Fibroblast of lung (primary cell): ENCODE measurements at regions not wholly inside any gene's neighbourhood (a gene's known extent, or its start where the extent isn't known, plus 50 kb on each side); places are given as distances from the start of the nearest gene placed in this dataset.
"Not testable (repeated sequence)": the region's sequence is repeated elsewhere in the genome, so short reads cannot be mapped to it uniquely, and the experiment has no call there.

Source experiments
- EZH2 ChIP-seq: IDR thresholded peaks from 2 replicates; pipeline ENCODE4 v1.5.1; 2012; ENCODE audit warnings: low read length, control low read depth, mild to moderate bottlenecking; ENCODE audit errors: missing control alignments
- TF ChIP-seq, protein P1 (sequence below), 2 donors: IDR thresholded peaks in 1 of 2; conservative IDR thresholded peaks in 1 of 2; 1 replicate in 1 of 2; 2 replicates in 1 of 2; pipeline ENCODE4 v1.5.1; 2011 to 2012; ENCODE audit warnings: low read length in 2 of 2, control low read depth in 1 of 2, inconsistent platforms in 1 of 2, low read depth in 1 of 2, mild to moderate bottlenecking in 1 of 2

DNA sequence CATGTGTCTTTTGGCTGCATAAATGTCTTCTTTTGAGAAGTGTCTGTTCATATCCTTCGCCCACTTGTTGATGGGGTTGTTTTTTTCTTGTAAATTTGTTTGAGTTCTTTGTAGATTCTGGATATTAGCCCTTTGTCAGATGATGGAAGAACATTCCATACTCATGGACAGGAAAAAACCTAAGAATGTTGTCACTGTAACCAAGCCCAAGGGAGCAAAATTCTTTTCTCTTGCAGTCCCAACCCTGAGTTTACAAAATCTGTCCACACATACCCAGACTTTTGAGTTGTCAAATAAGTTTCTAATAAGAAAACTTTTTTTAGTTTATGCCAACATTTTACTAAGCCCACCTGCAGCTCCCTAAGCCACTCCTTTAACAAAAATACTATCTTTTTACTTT lies 408.2 kb upstream of the FAT1 start:
- TF ChIP-seq, protein P1, sequence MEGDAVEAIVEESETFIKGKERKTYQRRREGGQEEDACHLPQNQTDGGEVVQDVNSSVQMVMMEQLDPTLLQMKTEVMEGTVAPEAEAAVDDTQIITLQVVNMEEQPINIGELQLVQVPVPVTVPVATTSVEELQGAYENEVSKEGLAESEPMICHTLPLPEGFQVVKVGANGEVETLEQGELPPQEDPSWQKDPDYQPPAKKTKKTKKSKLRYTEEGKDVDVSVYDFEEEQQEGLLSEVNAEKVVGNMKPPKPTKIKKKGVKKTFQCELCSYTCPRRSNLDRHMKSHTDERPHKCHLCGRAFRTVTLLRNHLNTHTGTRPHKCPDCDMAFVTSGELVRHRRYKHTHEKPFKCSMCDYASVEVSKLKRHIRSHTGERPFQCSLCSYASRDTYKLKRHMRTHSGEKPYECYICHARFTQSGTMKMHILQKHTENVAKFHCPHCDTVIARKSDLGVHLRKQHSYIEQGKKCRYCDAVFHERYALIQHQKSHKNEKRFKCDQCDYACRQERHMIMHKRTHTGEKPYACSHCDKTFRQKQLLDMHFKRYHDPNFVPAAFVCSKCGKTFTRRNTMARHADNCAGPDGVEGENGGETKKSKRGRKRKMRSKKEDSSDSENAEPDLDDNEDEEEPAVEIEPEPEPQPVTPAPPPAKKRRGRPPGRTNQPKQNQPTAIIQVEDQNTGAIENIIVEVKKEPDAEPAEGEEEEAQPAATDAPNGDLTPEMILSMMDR (conservative IDR thresholded peaks at IDR 0.05 in 1 of 2, IDR thresholded peaks at IDR 0.05 in 1 of 2; ENCODE audit: low read depth in 1 of 2, low read length in 2 of 2) = not testable (repeated sequence)
- TF ChIP-seq EZH2 = not testable (repeated sequence)
